Muscle layer of duodenum (tissue), 2 donors: ENCODE measurements at regions not wholly inside any gene's neighbourhood (a gene's known extent, or its start where the extent isn't known, plus 50 kb on each side); places are given as distances from the start of the nearest gene placed in this dataset.

Source experiments
- H3K27ac ChIP-seq: one replicate; pipeline ENCODE4 v1.7.0; 2013; ENCODE audit warnings: mild to moderate bottlenecking, low read length
- H3K27me3 ChIP-seq: one replicate; pipeline ENCODE4 v1.7.0; 2013; ENCODE audit warnings: low read depth, mild to moderate bottlenecking, control low read depth, low read length
- H3K36me3 ChIP-seq, 2 donors: one replicate each; pipeline ENCODE4 v1.7.0; 2013; ENCODE audit warnings: low read length in 2 of 2, control low read depth in 1 of 2, mild to moderate bottlenecking in 1 of 2; ENCODE audit not compliant: insufficient read depth in 2 of 2, control insufficient read depth in 1 of 2
- H3K4me1 ChIP-seq, 2 donors: one replicate each; pipeline ENCODE4 v1.7.0; 2013; ENCODE audit warnings: low read length in 2 of 2, mild to moderate bottlenecking in 2 of 2, control low read depth in 1 of 2, moderate library complexity in 1 of 2; ENCODE audit not compliant: insufficient read depth in 2 of 2, control insufficient read depth in 1 of 2
- H3K4me3 ChIP-seq, 2 donors: one replicate each; pipeline ENCODE4 v1.7.0; 2013; ENCODE audit warnings: low read length in 2 of 2, low read depth in 1 of 2, mild to moderate bottlenecking in 1 of 2
- H3K9me3 ChIP-seq, 2 donors: one replicate each; pipeline ENCODE4 v1.7.0; 2013; ENCODE audit warnings: low read length in 2 of 2, control low read depth in 1 of 2, mild to moderate bottlenecking in 1 of 2; ENCODE audit not compliant: control insufficient read depth in 1 of 2
- donor health status: healthy.

DNA sequence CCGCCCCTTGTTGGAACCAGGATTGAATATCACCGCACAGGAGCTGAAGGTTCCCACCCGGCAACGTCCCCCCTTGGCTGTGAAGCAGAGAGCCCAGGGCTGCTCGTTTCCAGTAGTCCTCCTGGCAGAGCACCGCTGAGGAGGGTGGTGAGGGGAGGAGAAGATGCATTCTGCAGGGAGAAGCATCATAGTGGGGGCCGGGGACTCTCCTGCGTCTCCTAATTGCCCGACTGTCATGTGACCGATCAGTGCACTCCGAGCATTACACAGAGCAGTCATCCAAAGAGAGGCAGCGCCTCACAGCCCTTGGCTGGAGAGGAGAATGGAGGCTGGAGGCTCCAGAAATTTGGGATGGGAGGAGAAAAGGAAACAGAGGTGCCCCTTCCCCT lies 85.0 kb upstream of the SEPTIN5 start:
- Histone ChIP-seq H3K4me3 (no peak overlapping the region), H3K27me3 (no peaks in the 10 kb centered on the region), H3K9me3 (no peaks in the 10 kb centered on the region), H3K4me1 (no peaks in the 10 kb centered on the region), H3K36me3 (no peaks in the 10 kb centered on the region), H3K27ac (no peak overlapping the region)

DNA sequence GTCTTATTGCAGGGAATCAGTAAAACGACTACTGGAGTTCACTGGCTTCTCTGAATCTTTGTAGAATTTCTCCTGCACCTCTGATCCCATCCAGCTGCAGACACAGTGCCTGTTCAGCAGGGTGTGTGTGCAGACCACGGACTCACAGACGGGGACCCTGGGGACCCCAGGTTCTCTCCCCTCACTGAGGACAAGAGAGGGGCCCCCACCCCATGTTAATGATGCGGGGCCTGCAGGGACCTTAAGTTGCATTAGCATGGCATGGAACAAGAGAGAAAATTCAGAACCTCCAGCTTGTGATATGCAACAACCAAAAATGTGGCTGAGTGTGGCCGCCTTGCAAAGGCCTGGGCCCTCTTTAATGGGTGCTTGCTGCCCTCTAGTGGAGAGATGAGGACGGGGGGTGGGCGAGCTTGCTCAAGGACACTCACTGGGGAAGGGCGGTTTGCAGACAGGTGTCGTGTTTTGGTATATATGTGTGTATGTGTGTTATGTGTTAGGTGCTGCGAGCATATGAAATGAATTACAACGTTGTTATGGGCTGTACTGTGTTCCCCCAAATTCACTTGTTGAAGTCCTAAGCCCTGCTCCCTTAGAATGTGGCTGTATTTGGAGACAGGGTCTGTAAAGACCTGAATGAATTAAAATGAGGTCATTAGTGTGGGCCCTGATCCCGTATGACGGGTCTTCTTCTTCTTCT lies 84.4 kb upstream of the SEPTIN5 start:
- no peak overlapping the region for H3K4me3 ChIP-seq
- no peak overlapping the region for H3K27ac ChIP-seq
- no peaks in the 10 kb centered on the region for H3K36me3 ChIP-seq
- H3K9me3 ChIP-seq, result no peaks in the 10 kb centered on the region
- no peaks in the 10 kb centered on the region for H3K27me3 ChIP-seq
- H3K4me1 ChIP-seq, result no peaks in the 10 kb centered on the region

GRCh38 chr22:19630614-19631013 lies 83.7 kb upstream of the SEPTIN5 start:
- Histone ChIP-seq H3K27me3 (no peaks in the 10 kb centered on the region), H3K9me3 (no peaks in the 10 kb centered on the region), H3K36me3 (no peaks in the 10 kb centered on the region), H3K4me1 (no peaks in the 10 kb centered on the region), H3K27ac (no peak overlapping the region), H3K4me3 (no peak overlapping the region)

- no peak overlapping the region for H3K4me3 ChIP-seq
- no peaks in the 10 kb centered on the region for H3K36me3 ChIP-seq
- no peaks in the 10 kb centered on the region for H3K4me1 ChIP-seq
- H3K27ac ChIP-seq, result no peak overlapping the region
- no peaks in the 10 kb centered on the region for H3K9me3 ChIP-seq
- no peaks in the 10 kb centered on the region for H3K27me3 ChIP-seq
Observed at GRCh38 chr22:19631899-19632667, 82.2 kb upstream of the SEPTIN5 start.

DNA sequence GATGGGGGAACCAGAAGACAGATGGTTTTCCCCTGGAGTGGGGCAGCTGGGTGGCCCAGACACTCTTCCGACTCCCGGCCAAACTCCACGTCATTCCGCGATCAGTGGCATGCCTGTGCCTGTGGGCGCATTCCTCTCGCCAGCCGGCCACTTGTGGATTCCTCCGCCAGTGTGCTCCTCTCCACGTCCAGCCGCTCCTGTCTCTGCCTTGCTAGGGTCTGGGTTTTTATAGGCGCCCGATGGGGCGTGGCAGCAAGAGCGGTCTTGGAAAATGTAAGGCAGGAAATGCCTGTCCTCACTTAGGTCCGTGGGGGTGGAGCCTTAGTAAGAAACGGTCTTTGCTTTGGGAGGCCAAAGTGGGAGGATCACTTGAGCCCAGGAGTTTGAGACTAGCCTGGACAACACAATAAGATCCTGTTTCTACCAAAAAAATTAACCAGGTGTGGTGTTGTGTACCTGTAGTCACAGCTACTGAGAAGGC lies 81.6 kb upstream of the SEPTIN5 start:
- Histone ChIP-seq H3K9me3 (no peaks in the 10 kb centered on the region), H3K4me3 (no peak overlapping the region)

GRCh38 chr22:19634226-19634975 lies 79.9 kb upstream of the SEPTIN5 start:
- no peak overlapping the region for H3K27ac ChIP-seq
- no peak overlapping the region for H3K4me3 ChIP-seq
- H3K4me1 ChIP-seq, result no peaks in the 10 kb centered on the region
- no peaks in the 10 kb centered on the region for H3K36me3 ChIP-seq
- no peaks in the 10 kb centered on the region for H3K9me3 ChIP-seq
- no peaks in the 10 kb centered on the region for H3K27me3 ChIP-seq

More for the DNA sequence above, 81.6 kb upstream of the SEPTIN5 start:
- Histone ChIP-seq H3K27ac (no peak overlapping the region), H3K27me3 (no peaks in the 10 kb centered on the region), H3K4me1 (no peaks in the 10 kb centered on the region), H3K36me3 (no peaks in the 10 kb centered on the region)

DNA sequence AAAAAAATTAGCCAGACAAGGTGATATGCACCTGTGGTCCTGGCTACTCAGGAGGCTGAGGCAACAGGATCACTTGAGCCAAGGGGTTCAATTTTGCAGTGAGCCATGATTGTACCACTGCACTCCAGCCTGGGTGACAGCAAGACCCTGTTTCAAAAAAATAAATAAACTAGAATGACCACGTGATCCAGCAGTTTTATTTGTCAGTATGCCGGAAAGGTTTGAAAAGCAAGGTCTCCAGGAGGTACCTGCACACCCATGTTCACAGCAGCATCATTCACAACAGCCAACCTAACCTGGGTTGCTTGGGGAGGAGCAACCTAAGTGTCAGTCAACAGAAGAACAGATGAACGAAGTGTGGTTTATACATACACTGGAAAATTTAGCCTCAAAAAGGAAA lies 78.7 kb upstream of the SEPTIN5 start:
- no peaks in the 10 kb centered on the region for H3K9me3 ChIP-seq
- H3K27me3 ChIP-seq, result no peaks in the 10 kb centered on the region
- no peak overlapping the region for H3K4me3 ChIP-seq
- no peak overlapping the region for H3K27ac ChIP-seq
- no peaks in the 10 kb centered on the region for H3K36me3 ChIP-seq
- no peaks in the 10 kb centered on the region for H3K4me1 ChIP-seq

GRCh38 chr22:19636696-19637407 lies 77.5 kb upstream of the SEPTIN5 start:
- H3K4me1 ChIP-seq, result no peaks in the 10 kb centered on the region
- H3K27ac ChIP-seq, result no peak overlapping the region
- H3K36me3 ChIP-seq, result no peaks in the 10 kb centered on the region
- no peaks in the 10 kb centered on the region for H3K27me3 ChIP-seq
- H3K9me3 ChIP-seq, result no peaks in the 10 kb centered on the region
- no peak overlapping the region for H3K4me3 ChIP-seq

GRCh38 chr22:19637408-19638281 lies 76.7 kb upstream of the SEPTIN5 start:
- no peaks in the 10 kb centered on the region for H3K36me3 ChIP-seq
- no peaks in the 10 kb centered on the region for H3K9me3 ChIP-seq
- H3K27ac ChIP-seq, result no peak overlapping the region
- no peaks in the 10 kb centered on the region for H3K27me3 ChIP-seq
- no peak overlapping the region for H3K4me3 ChIP-seq
- H3K4me1 ChIP-seq, result no peaks in the 10 kb centered on the region

DNA sequence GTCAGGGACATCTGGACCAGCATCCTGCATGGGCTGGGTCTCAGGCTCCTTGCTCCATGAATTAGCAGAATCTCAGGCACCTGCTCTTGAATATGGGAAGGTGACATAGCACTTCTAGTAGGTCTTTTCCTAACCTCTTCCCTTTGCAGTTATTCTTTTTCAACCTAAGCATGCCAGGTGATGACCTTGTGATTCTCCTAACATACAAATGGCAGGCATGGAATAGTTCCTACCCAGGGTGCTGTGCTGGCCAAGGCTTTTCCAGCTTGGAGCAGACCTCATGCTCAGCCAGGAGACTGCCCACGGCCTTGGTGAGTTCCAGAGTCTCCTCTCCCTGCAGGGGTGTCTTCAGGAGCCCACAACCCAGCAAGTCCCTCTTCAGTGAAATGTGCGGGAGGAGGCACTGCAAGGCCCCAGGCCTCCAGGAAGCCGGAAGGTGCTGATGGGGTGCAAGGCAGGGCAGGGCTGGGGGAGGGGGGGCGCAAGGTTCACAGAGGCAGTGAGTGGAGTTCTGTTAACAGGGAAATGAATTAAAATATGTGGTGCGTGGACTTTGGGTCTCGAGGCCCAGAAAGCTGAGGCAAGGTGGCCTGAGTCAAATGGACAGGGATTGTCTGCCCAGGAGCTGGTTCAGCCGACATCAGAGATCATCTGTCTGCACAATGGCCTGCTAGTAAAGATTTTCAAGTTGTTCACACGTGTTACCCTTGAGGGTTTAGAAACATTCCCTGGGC lies 75.9 kb upstream of the SEPTIN5 start:
- Histone ChIP-seq H3K4me1 (no peaks in the 10 kb centered on the region), H3K36me3 (no peaks in the 10 kb centered on the region), H3K9me3 (no peaks in the 10 kb centered on the region), H3K4me3 (no peak overlapping the region), H3K27me3 (no peaks in the 10 kb centered on the region), H3K27ac (no peak overlapping the region)
